PC-9 (cell line): ENCODE measurements at regions not wholly inside any gene's neighbourhood (a gene's known extent, or its start where the extent isn't known, plus 50 kb on each side); places are given as distances from the start of the nearest gene placed in this dataset.

ENCODE experiments used
- CTCF ChIP-seq: fragments of 200-600 bp; sonication (generic); conservative IDR thresholded peaks from 2 replicates; pipeline ENCODE4 v1.6.1; 2017; ENCODE audit warnings: mixed run types, antibody characterized with exemption, mild to moderate bottlenecking, moderate library complexity
- EZH2 ChIP-seq: fragments of 200-600 bp; sonication (generic); IDR thresholded peaks from 2 replicates; pipeline ENCODE4 v1.8.0; 2017; ENCODE audit warnings: antibody characterized with exemption, low read depth

- TF ChIP-seq CTCF (no peak), EZH2 (no peak)
Measured at GRCh38 chr2:239581352-239581901, 180.6 kb upstream of the HDAC4 start.
